ENCODE measurements at regions not wholly inside any gene's neighbourhood (a gene's known extent, or its start where the extent isn't known, plus 50 kb on each side); places are given as distances from the start of the nearest gene placed in this dataset.

- H3K27me3 ChIP-seq (replicated peaks), result no peaks in the 10 kb centered on the region
- no peak for DNase-seq (ENCODE audit: low read depth in 1 of 2, low spot score in 2 of 2)
- H3K9me3 ChIP-seq (replicated peaks), result no peaks in the 10 kb centered on the region
- no peak overlapping the region for H3K27ac ChIP-seq
- no peak overlapping the region for H3K4me3 ChIP-seq
- H3K4me1 ChIP-seq (replicated peaks), result no peaks in the 10 kb centered on the region
- H3K36me3 ChIP-seq, result no peaks in the 10 kb centered on the region
These were observed 407.3 kb downstream of the NXPE2 start for GRCh38 chr11:115085461-115086210.

GRCh38 chr11:115087791-115088190 lies 409.5 kb downstream of the NXPE2 start:
- no peaks in the 10 kb centered on the region for H3K27me3 ChIP-seq (replicated peaks)
- H3K9me3 ChIP-seq (replicated peaks), result no peaks in the 10 kb centered on the region
- H3K36me3 ChIP-seq, result no peaks in the 10 kb centered on the region
- no peak for DNase-seq (ENCODE audit: low read depth in 1 of 2, low spot score in 2 of 2)
- no peak overlapping the region for H3K4me3 ChIP-seq
- H3K27ac ChIP-seq, result no peak overlapping the region
- no peaks in the 10 kb centered on the region for H3K4me1 ChIP-seq (replicated peaks)

GRCh38 chr11:115092516-115092915 lies 411.7 kb downstream of the CADM1 start:
- H3K27me3 ChIP-seq (replicated peaks), result no peaks in the 10 kb centered on the region
- DNase-seq (ENCODE audit: low read depth in 1 of 2, low spot score in 2 of 2), result no peak
- no peaks in the 10 kb centered on the region for H3K9me3 ChIP-seq (replicated peaks)
- H3K4me1 ChIP-seq (replicated peaks), result no peaks in the 10 kb centered on the region
- no peaks in the 10 kb centered on the region for H3K36me3 ChIP-seq
- H3K4me3 ChIP-seq, result no peak overlapping the region
- no peak overlapping the region for H3K27ac ChIP-seq

GRCh38 chr11:115097796-115098408 lies 406.3 kb downstream of the CADM1 start:
- Histone ChIP-seq H3K4me3 (no peak overlapping the region), H3K36me3 (no peaks in the 10 kb centered on the region), H3K27ac (no peak overlapping the region), H3K27me3 (replicated peaks) (no peaks in the 10 kb centered on the region), H3K9me3 (replicated peaks) (no peaks in the 10 kb centered on the region), H3K4me1 (replicated peaks) (no peaks in the 10 kb centered on the region)
- DNase-seq (ENCODE audit: low read depth in 1 of 2, low spot score in 2 of 2), result no peak

GRCh38 chr11:115100706-115101105 lies 403.5 kb downstream of the CADM1 start:
- no peak for DNase-seq (ENCODE audit: low read depth in 1 of 2, low spot score in 2 of 2)
- Histone ChIP-seq H3K36me3 (no peaks in the 10 kb centered on the region), H3K4me1 (replicated peaks) (no peaks in the 10 kb centered on the region), H3K4me3 (no peak overlapping the region), H3K27ac (no peak overlapping the region), H3K9me3 (replicated peaks) (no peaks in the 10 kb centered on the region), H3K27me3 (replicated peaks) (no peaks in the 10 kb centered on the region)

- H3K4me1 ChIP-seq (replicated peaks), result no peaks in the 10 kb centered on the region
These were observed 400.3 kb downstream of the CADM1 start for GRCh38 chr11:115103921-115104320.

GRCh38 chr11:115104851-115105453 lies 399.3 kb downstream of the CADM1 start:
- Histone ChIP-seq H3K36me3 (no peaks in the 10 kb centered on the region), H3K27ac (no peak overlapping the region), H3K4me3 (no peak overlapping the region), H3K27me3 (replicated peaks) (no peaks in the 10 kb centered on the region), H3K4me1 (replicated peaks) (no peaks in the 10 kb centered on the region), H3K9me3 (replicated peaks) (no peaks in the 10 kb centered on the region)
- no peak for DNase-seq (ENCODE audit: low read depth in 1 of 2, low spot score in 2 of 2)

More at GRCh38 chr11:115103921-115104320, 400.3 kb downstream of the CADM1 start:
- Histone ChIP-seq H3K27ac (no peak overlapping the region), H3K36me3 (no peaks in the 10 kb centered on the region), H3K4me3 (no peak overlapping the region), H3K27me3 (replicated peaks) (no peaks in the 10 kb centered on the region), H3K9me3 (replicated peaks) (no peaks in the 10 kb centered on the region)
- no peak for DNase-seq (ENCODE audit: low read depth in 1 of 2, low spot score in 2 of 2)

GRCh38 chr11:115111066-115111465 lies 393.1 kb downstream of the CADM1 start:
- Histone ChIP-seq H3K27ac (no peak overlapping the region), H3K9me3 (replicated peaks) (no peaks in the 10 kb centered on the region), H3K4me1 (replicated peaks) (no peaks in the 10 kb centered on the region), H3K27me3 (replicated peaks) (no peaks in the 10 kb centered on the region), H3K36me3 (no peaks in the 10 kb centered on the region), H3K4me3 (no peak overlapping the region)
- DNase-seq (ENCODE audit: low read depth in 1 of 2, low spot score in 2 of 2), result no peak

- Histone ChIP-seq H3K27me3 (replicated peaks) (no peaks in the 10 kb centered on the region), H3K36me3 (no peaks in the 10 kb centered on the region), H3K9me3 (replicated peaks) (no peaks in the 10 kb centered on the region), H3K4me3 (no peak overlapping the region), H3K4me1 (replicated peaks) (no peaks in the 10 kb centered on the region), H3K27ac (no peak overlapping the region)
- no peak for DNase-seq (ENCODE audit: low read depth in 1 of 2, low spot score in 2 of 2)
These were observed 391.5 kb downstream of the CADM1 start for GRCh38 chr11:115112754-115113153.

GRCh38 chr11:115117956-115118493 lies 386.2 kb downstream of the CADM1 start:
- Histone ChIP-seq H3K27ac (no peak overlapping the region), H3K9me3 (replicated peaks) (no peaks in the 10 kb centered on the region), H3K4me3 (no peak overlapping the region), H3K27me3 (replicated peaks) (no peaks in the 10 kb centered on the region), H3K4me1 (replicated peaks) (no peaks in the 10 kb centered on the region), H3K36me3 (no peaks in the 10 kb centered on the region)
- no peak for DNase-seq (ENCODE audit: low read depth in 1 of 2, low spot score in 2 of 2)

- no peaks in the 10 kb centered on the region for H3K36me3 ChIP-seq
- no peak overlapping the region for H3K4me3 ChIP-seq
- DNase-seq (ENCODE audit: low read depth in 1 of 2, low spot score in 2 of 2), result no peak
- no peaks in the 10 kb centered on the region for H3K27me3 ChIP-seq (replicated peaks)
- no peaks in the 10 kb centered on the region for H3K4me1 ChIP-seq (replicated peaks)
- no peak overlapping the region for H3K27ac ChIP-seq
- no peaks in the 10 kb centered on the region for H3K9me3 ChIP-seq (replicated peaks)
These were observed 385.1 kb downstream of the CADM1 start for GRCh38 chr11:115119146-115119545.

Measured in SJSA1 (cell line).